RWPE1 (cell line): ENCODE measurements at regions not wholly inside any gene's neighbourhood (a gene's known extent, or its start where the extent isn't known, plus 50 kb on each side); places are given as distances from the start of the nearest gene placed in this dataset.

ENCODE experiments used
- CTCF ChIA-PET: fragments of 350-600 bp; sonication (Branson Sonifier 250); formaldehyde crosslinking; extraction: SDS; loops from one replicate; lab custom pipeline; 2021; lab: Yijun Ruan, JAX
- POLR2A ChIA-PET: fragments of 400-600 bp; formaldehyde crosslinking; extraction: SDS; loops from one replicate; lab custom pipeline; 2020; ENCODE audit warnings: antibody characterized with exemption; ENCODE audit not compliant: low non-redundant PET; lab: Yijun Ruan, JAX
- DNase-seq: peaks from one replicate; pipeline ENCODE4 v3.0.0; 2012; ENCODE audit warnings: low spot score
- H3K27ac ChIP-seq: fragments of 450-650 bp; 2 replicates; pipeline ENCODE4 v1.5.1; 2017
- CTCF ChIP-seq: fragments of 450-650 bp; conservative IDR thresholded peaks from 2 replicates; pipeline ENCODE4 v1.5.1; 2017; ENCODE audit warnings: low read depth, mild to moderate bottlenecking

GRCh38 chr13:107208889-107209288 is 641.0 kb upstream of the ARGLU1 start:
- TF ChIP-seq CTCF, result no peak
- ChIA-PET CTCF (interaction anchor here (0.6 kb wide), 1 partner anchor 29 kb away, joined by 3 read pairs; no protein-coding TSS in a partner anchor), POLR2A (no interaction called here)
- no peak for DNase-seq
- H3K27ac ChIP-seq, result no peak overlapping the region

GRCh38 chr13:107205318-107206104 is 637.6 kb upstream of the ARGLU1 start:
- peak; percentile 97 for TF ChIP-seq CTCF
- H3K27ac ChIP-seq, result no peak overlapping the region
- POLR2A ChIA-PET, result no interaction called here
- DNase-seq, result peak; percentile 38
- CTCF ChIA-PET, result interaction anchor here (0.7 to 0.9 kb wide), 4 partner anchors 16 to 628 kb away, joined by 3 to 5 read pairs (median 3); no protein-coding TSS in a partner anchor

DNA sequence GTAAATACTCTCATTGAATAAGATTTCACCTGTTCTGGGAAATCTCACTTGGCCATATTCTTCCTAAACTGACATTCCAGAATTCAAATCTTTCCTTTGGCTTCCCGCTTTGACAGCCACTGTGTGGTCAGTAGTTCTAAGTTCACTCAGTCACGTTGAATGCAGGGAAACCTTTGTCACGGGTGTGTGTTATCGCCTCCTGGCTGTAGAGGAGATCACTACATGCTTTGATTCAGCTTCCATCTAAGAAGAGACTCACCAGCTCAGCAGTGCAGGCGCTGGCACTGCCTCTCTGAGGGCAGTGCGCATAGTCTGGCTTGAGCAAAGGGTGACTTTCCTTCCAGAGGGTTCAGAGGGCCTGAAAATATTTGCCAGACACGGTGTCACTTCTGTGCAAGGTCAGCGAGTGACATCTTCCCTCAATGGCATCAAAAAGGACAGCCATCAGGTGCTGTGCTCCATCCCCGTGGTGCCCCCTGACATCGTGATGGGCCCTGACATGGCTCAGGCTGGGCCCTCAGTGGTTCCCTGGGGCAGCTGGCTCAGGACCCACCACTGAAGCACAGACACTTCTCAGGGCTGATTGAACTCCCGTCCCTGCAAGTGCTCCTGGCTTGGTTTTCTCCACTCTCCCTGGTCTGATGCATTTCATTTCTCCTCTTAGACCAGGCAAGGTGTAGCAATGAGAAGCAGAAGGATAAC is 635.4 kb upstream of the ARGLU1 start:
- no peak for DNase-seq
- TF ChIP-seq CTCF, result no peak; the same call in 1 of the 2 replicates
- H3K27ac ChIP-seq, result no peak overlapping the region
- POLR2A ChIA-PET, result no interaction called here
- CTCF ChIA-PET, result interaction anchor here (0.6 to 0.8 kb wide), 2 partner anchors 49 to 96 kb away, joined by 3 read pairs; no protein-coding TSS in a partner anchor

GRCh38 chr13:107202371-107203023 is 634.6 kb upstream of the ARGLU1 start:
- no peak overlapping the region for H3K27ac ChIP-seq
- peak; percentile 47 for DNase-seq
- CTCF ChIA-PET, result no interaction called here
- POLR2A ChIA-PET, result no interaction called here
- TF ChIP-seq CTCF, result no peak

- CTCF ChIA-PET, result interaction anchor here (1.0 kb wide), 1 partner anchor 449 kb away, joined by 3 read pairs; no protein-coding TSS in a partner anchor
- TF ChIP-seq CTCF, result no peak
- POLR2A ChIA-PET, result no interaction called here
- no peak for DNase-seq
- H3K27ac ChIP-seq, result no peak overlapping the region
These were observed 632.6 kb upstream of the ARGLU1 start for GRCh38 chr13:107200491-107200890.

- no peak for DNase-seq
These were observed 624.4 kb upstream of the ARGLU1 start for GRCh38 chr13:107192289-107192688.

More at GRCh38 chr13:107192289-107192688, 624.4 kb upstream of the ARGLU1 start:
- TF ChIP-seq CTCF, result no peak
- ChIA-PET CTCF (no interaction called here), POLR2A (no interaction called here)
- H3K27ac ChIP-seq, result no peak overlapping the region
